A673 (cell line): ENCODE measurements at regions not wholly inside any gene's neighbourhood (a gene's known extent, or its start where the extent isn't known, plus 50 kb on each side); places are given as distances from the start of the nearest gene placed in this dataset.

ENCODE experiments used
- BruUV-seq: library from RNA; stranded (reverse); fragments of 400-500 nt; replicated peaks from 2 replicates; lab custom pipeline; 2021; lab: Mats Ljungman, UMichigan
- CTCF ChIA-PET: fragments of 300-600 bp; sonication (Branson Sonifier 250); formaldehyde crosslinking; loops from one replicate; lab custom pipeline; 2022; ENCODE audit warnings: antibody characterized with exemption; lab: Charles Lee
- POLR2A ChIA-PET: fragments of 300-600 bp; sonication (Branson Sonifier 250); formaldehyde crosslinking; loops from one replicate; lab custom pipeline; 2022; ENCODE audit warnings: antibody characterized with exemption; ENCODE audit not compliant: low non-redundant PET; lab: Charles Lee
- DNase-seq: peaks from one replicate; pipeline ENCODE4 v3.0.0-alpha.2; 2015; ENCODE audit warnings: low spot score
- H3K27ac ChIP-seq: fragments of 200-600 bp; sonication (generic); 2 replicates; pipeline ENCODE4 v1.5.1; 2016; ENCODE audit warnings: mixed run types, low read depth, mild to moderate bottlenecking, mixed read lengths, antibody characterized with exemption, low read length; ENCODE audit not compliant: poor library complexity, severe bottlenecking
- H3K27me3 ChIP-seq: fragments of 200-600 bp; sonication (generic); replicated peaks from 2 replicates; pipeline ENCODE4 v1.6.1; 2017; ENCODE audit warnings: mixed run types, low read depth, mild to moderate bottlenecking, mixed read lengths, antibody characterized with exemption, low read length; ENCODE audit not compliant: insufficient read depth, poor library complexity
- H3K36me3 ChIP-seq: fragments of 200-600 bp; sonication (generic); 2 replicates; pipeline ENCODE4 v1.6.1; 2016; ENCODE audit warnings: mixed run types, mild to moderate bottlenecking, mixed read lengths, antibody characterized with exemption, low read length; ENCODE audit not compliant: insufficient read depth, poor library complexity, severe bottlenecking
- H3K4me1 ChIP-seq: fragments of 200-600 bp; sonication (generic); 2 replicates; pipeline ENCODE4 v1.6.1; 2017; ENCODE audit warnings: mixed run types, mild to moderate bottlenecking, mixed read lengths, antibody characterized with exemption, low read length; ENCODE audit not compliant: insufficient read depth, poor library complexity, severe bottlenecking
- H3K4me3 ChIP-seq: fragments of 200-600 bp; sonication (generic); 2 replicates; pipeline ENCODE4 v1.5.1; 2016; ENCODE audit warnings: low read depth, mixed run types, mild to moderate bottlenecking, mixed read lengths, low read length; ENCODE audit not compliant: poor library complexity, severe bottlenecking
- H3K9me3 ChIP-seq: fragments of 200-600 bp; sonication (generic); 2 replicates; pipeline ENCODE4 v1.6.1; 2016; ENCODE audit warnings: mixed run types, low read depth, mild to moderate bottlenecking, mixed read lengths, antibody characterized with exemption, low read length; ENCODE audit not compliant: poor library complexity, severe bottlenecking
- EZH2 ChIP-seq: fragments of 200-600 bp; sonication (generic); IDR thresholded peaks from 2 replicates; pipeline ENCODE4 v1.6.1; 2017; ENCODE audit warnings: borderline replicate concordance, low read depth, mild to moderate bottlenecking, mixed read lengths, antibody characterized with exemption, low read length; ENCODE audit not compliant: poor library complexity, severe bottlenecking
- intact Hi-C: fragments of 100-400 bp; cut with micrococcal nuclease; formaldehyde crosslinking; loops from one replicate; pipeline ENCODE4 v1.10.0; 2022; ENCODE audit not compliant: unreplicated experiment
- TF ChIP-seq, protein P1 (sequence below): fragments of 300-800, 200-600 bp; sonication (generic); conservative IDR thresholded peaks from 2 replicates; pipeline ENCODE4 v1.5.1; 2017; ENCODE audit warnings: low read depth, mild to moderate bottlenecking, antibody characterized with exemption, low read length, moderate library complexity, mixed read lengths

DNA sequence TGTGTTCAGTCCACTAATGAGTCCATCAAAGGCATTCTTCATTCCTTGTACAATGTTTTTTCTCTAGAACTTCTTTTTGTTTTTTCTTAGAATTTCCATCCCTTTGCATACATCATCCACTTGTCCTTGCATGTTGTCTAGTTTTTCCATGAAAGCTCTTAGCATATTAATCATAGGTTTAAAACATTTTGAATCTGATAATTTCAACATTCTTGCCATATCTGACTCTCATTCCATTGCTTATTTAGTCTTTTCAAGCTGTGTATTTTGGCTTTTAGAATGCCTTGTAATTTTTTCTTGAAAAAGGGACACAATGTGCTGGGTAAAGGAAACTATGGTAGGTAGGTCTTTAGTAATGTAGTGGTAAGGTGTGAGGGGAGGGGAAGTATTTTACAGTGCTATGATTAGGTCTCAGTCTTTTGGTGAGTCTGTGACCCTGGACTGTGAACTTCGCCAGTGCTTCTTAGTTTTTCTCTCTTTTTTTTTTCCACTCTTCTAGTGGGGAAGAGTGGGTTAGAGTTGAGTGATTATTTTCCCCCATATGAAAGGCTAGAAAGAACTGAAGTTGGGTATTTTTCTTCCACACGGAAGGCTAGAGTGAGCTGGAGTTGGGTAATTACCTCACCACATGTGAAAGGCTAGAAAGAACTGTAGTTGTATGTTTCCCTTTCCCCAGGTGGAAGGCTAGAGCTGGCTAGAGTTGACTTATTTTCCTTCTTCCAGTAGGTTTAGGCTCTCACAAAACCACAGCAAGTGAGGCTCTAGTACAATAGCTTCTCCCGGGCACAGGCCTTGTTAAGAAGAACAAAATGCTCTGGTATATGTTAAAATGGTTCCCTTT lies 172.1 kb downstream of the SNX18 start:
- ChIA-PET POLR2A (no interaction called here), CTCF (no interaction called here)
- Histone ChIP-seq H3K9me3 (peaks cover 6% of the 10 kb centered on the region), H3K27ac (no peak overlapping the region), H3K27me3 (no peaks in the 10 kb centered on the region), H3K4me1 (peaks cover 11% of the 10 kb centered on the region), H3K4me3 (no peak overlapping the region), H3K36me3 (no peaks in the 10 kb centered on the region)
- BruUV-seq: no TSS peak
- no peak for DNase-seq
- TF ChIP-seq, protein P1, sequence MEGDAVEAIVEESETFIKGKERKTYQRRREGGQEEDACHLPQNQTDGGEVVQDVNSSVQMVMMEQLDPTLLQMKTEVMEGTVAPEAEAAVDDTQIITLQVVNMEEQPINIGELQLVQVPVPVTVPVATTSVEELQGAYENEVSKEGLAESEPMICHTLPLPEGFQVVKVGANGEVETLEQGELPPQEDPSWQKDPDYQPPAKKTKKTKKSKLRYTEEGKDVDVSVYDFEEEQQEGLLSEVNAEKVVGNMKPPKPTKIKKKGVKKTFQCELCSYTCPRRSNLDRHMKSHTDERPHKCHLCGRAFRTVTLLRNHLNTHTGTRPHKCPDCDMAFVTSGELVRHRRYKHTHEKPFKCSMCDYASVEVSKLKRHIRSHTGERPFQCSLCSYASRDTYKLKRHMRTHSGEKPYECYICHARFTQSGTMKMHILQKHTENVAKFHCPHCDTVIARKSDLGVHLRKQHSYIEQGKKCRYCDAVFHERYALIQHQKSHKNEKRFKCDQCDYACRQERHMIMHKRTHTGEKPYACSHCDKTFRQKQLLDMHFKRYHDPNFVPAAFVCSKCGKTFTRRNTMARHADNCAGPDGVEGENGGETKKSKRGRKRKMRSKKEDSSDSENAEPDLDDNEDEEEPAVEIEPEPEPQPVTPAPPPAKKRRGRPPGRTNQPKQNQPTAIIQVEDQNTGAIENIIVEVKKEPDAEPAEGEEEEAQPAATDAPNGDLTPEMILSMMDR: no peak
- no peak for TF ChIP-seq EZH2
- intact Hi-C loops: no loop called here

- no peaks in the 10 kb centered on the region for H3K36me3 ChIP-seq
- no peak overlapping the region for H3K4me3 ChIP-seq
- CTCF ChIA-PET: no interaction called here
- H3K27ac ChIP-seq: no peak overlapping the region
- BruUV-seq: no TSS peak
- TF ChIP-seq, protein P1: no peak
- TF ChIP-seq EZH2: no peak
- H3K27me3 ChIP-seq: no peaks in the 10 kb centered on the region
- POLR2A ChIA-PET: no interaction called here
- H3K4me1 ChIP-seq: peaks cover 16% of the 10 kb centered on the region
- intact Hi-C loops: no loop called here
- H3K9me3 ChIP-seq: no peaks in the 10 kb centered on the region
- DNase-seq: no peak
These were observed 163.4 kb downstream of the SNX18 start for GRCh38 chr5:54680998-54681397.

GRCh38 chr5:54679686-54680085 lies 162.1 kb downstream of the SNX18 start:
- intact Hi-C loops: no loop called here
- DNase-seq: no peak
- no peak overlapping the region for H3K4me3 ChIP-seq
- H3K9me3 ChIP-seq: no peaks in the 10 kb centered on the region
- TF ChIP-seq, protein P1: no peak
- TF ChIP-seq EZH2: no peak
- BruUV-seq: no TSS peak
- no peak overlapping the region for H3K27ac ChIP-seq
- ChIA-PET CTCF (no interaction called here), POLR2A (no interaction called here)
- no peaks in the 10 kb centered on the region for H3K36me3 ChIP-seq
- peaks cover 16% of the 10 kb centered on the region for H3K4me1 ChIP-seq
- no peaks in the 10 kb centered on the region for H3K27me3 ChIP-seq
